ENCODE measurements at regions not wholly inside any gene's neighbourhood (a gene's known extent, or its start where the extent isn't known, plus 50 kb on each side); places are given as distances from the start of the nearest gene placed in this dataset.
A peak's percentile ranks its signal among the peaks of the same experiment; 100 is the strongest.

- Histone ChIP-seq H3K4me1 (ENCODE audit: control insufficient read depth in 1 of 2, insufficient read depth in 2 of 2, low read depth in 1 of 2, low read length in 1 of 2) (peaks cover 4 to 14% of the 10 kb centered on the region in 2 experiments; a peak in 3 of 4 replicates), H3K27me3 (ENCODE audit: insufficient read depth) (no peaks in the 10 kb centered on the region), H3K79me2 (ENCODE audit: insufficient read depth) (no peaks in the 10 kb centered on the region), H3K9ac (peak overlapping the region; percentile 14; the same call in 1 of the 2 replicates), H3K4me3 (ENCODE audit: low read depth in 2 of 2, low read length in 1 of 2) (no peak overlapping the region), H3K27ac (ENCODE audit: low read depth in 2 of 2, low read length in 1 of 2) (peak overlapping the region; percentile 11 to 58; a peak in 3 of 4 replicates), H4K20me1 (ENCODE audit: insufficient read depth) (no peaks in the 10 kb centered on the region), H3F3A (replicated peaks; ENCODE audit: insufficient read depth) (no peaks in the 10 kb centered on the region), H2AFZ (ENCODE audit: low read depth) (peak overlapping the region; percentile 85), H3K9me2 (no peaks in the 10 kb centered on the region), H3K9me3 (no peaks in the 10 kb centered on the region), H3K4me2 (peak overlapping the region; percentile 36), H3K36me3 (replicated peaks in 1 of 2; ENCODE audit: control insufficient read depth in 1 of 2, insufficient read depth in 2 of 2, low read length in 1 of 2) (no peaks in the 10 kb centered on the region)
- TF ChIP-seq PBX3 (IDR thresholded peaks at IDR 0.05) (peak; percentile 76), RAD21 (IDR thresholded peaks at IDR 0.05; ENCODE audit: low read length) (no peak), EP300 (IDR thresholded peaks at IDR 0.05; ENCODE audit: borderline replicate concordance in 1 of 2, low read depth in 1 of 2, low read length in 1 of 2) (no peak), TCF12 (IDR thresholded peaks at IDR 0.05) (peak; percentile 19; the same call in 1 of the 2 replicates), RCOR1 (IDR thresholded peaks at IDR 0.05; ENCODE audit: low read length) (no peak), CHD2 (IDR thresholded peaks at IDR 0.05; ENCODE audit: low read length, partially characterized antibody) (no peak), RXRA (IDR thresholded peaks at IDR 0.05; ENCODE audit: borderline replicate concordance, low read depth) (no peak), EZH2phosphoT487 (IDR thresholded peaks at IDR 0.05; ENCODE audit: borderline replicate concordance, low read depth) (no peak), GABPA (IDR thresholded peaks at IDR 0.05; ENCODE audit: low read depth) (no peak)
- POLR2A ChIA-PET, result no interaction called here
- WGBS (ENCODE audit: low lambda C conversion rate), result 41% methylated on average over 3 of the region's 3 CpGs
- no peak for DNase-seq
- CTCF ChIA-PET, result interaction anchor here (0.9 to 2.2 kb wide), 6 partner anchors 8 to 682 kb away, joined by 3 to 6 read pairs (median 3); partner anchors contain the start of gene FAM3C
Observed at GRCh38 chr7:121473645-121474300, 77.7 kb upstream of the FAM3C start.

- WGBS (ENCODE audit: low lambda C conversion rate), result 91% methylated on average over 4 of the region's 4 CpGs
- H3K27ac ChIP-seq (ENCODE audit: low read depth in 2 of 2, low read length in 1 of 2), result no peak overlapping the region
- no peak overlapping the region for H3K9ac ChIP-seq
- no peaks in the 10 kb centered on the region for H3K9me3 ChIP-seq
- H3K79me2 ChIP-seq (ENCODE audit: insufficient read depth), result no peaks in the 10 kb centered on the region
- H2AFZ ChIP-seq (ENCODE audit: low read depth), result no peak overlapping the region
- TF ChIP-seq NRF1 (IDR thresholded peaks at IDR 0.05; ENCODE audit: low read depth, low read length) (no peak), FOXM1 (IDR thresholded peaks at IDR 0.05; ENCODE audit: low read depth) (no peak), MXI1 (IDR thresholded peaks at IDR 0.05; ENCODE audit: low read depth, low read length) (no peak), RFX5 (IDR thresholded peaks at IDR 0.05; ENCODE audit: low read length) (no peak), JUND (IDR thresholded peaks at IDR 0.05) (no peak), EZH2phosphoT487 (IDR thresholded peaks at IDR 0.05; ENCODE audit: borderline replicate concordance, low read depth) (no peak), RXRA (IDR thresholded peaks at IDR 0.05; ENCODE audit: borderline replicate concordance, low read depth) (no peak), TCF12 (IDR thresholded peaks at IDR 0.05) (no peak)
- H3K9me2 ChIP-seq, result no peaks in the 10 kb centered on the region
- no peak for DNase-seq
- no peak overlapping the region for H3K4me2 ChIP-seq
- H3F3A ChIP-seq (replicated peaks; ENCODE audit: insufficient read depth), result no peaks in the 10 kb centered on the region
- no peak overlapping the region for H3K4me3 ChIP-seq (ENCODE audit: low read depth in 2 of 2, low read length in 1 of 2)
- POLR2A ChIA-PET, result no interaction called here
- no peaks in the 10 kb centered on the region for H3K36me3 ChIP-seq (replicated peaks in 1 of 2; ENCODE audit: control insufficient read depth in 1 of 2, insufficient read depth in 2 of 2, low read length in 1 of 2)
- no peaks in the 10 kb centered on the region for H3K27me3 ChIP-seq (ENCODE audit: insufficient read depth)
- no peaks in the 10 kb centered on the region for H4K20me1 ChIP-seq (ENCODE audit: insufficient read depth)
- CTCF ChIA-PET, result interaction anchor here (1.0 kb wide), 1 partner anchor 11 kb away, joined by 3 read pairs; no protein-coding TSS in a partner anchor
- H3K4me1 ChIP-seq (ENCODE audit: control insufficient read depth in 1 of 2, insufficient read depth in 2 of 2, low read depth in 1 of 2, low read length in 1 of 2), result no peaks in the 10 kb centered on the region; a peak in 1 of 4 replicates
Observed at GRCh38 chr7:121466455-121466854, 70.3 kb upstream of the FAM3C start.

All from SK-N-SH (cell line).